KOPT-K1 (cell line): ENCODE measurements at regions not wholly inside any gene's neighbourhood (a gene's known extent, or its start where the extent isn't known, plus 50 kb on each side); places are given as distances from the start of the nearest gene placed in this dataset.

Experiments
- H3K27ac ChIP-seq: fragments of 200-600 bp; sonication (generic); 2 replicates; pipeline ENCODE4 v1.5.1; 2016; ENCODE audit warnings: antibody characterized with exemption, mild to moderate bottlenecking, low read depth, low read length; ENCODE audit not compliant: poor library complexity, severe bottlenecking
- H3K36me3 ChIP-seq: fragments of 200-600 bp; sonication (generic); 2 replicates; pipeline ENCODE4 v1.5.1; 2017; ENCODE audit warnings: antibody characterized with exemption, mild to moderate bottlenecking, low read length, moderate library complexity; ENCODE audit not compliant: insufficient read depth
- H3K9me3 ChIP-seq: fragments of 200-600 bp; sonication (generic); 2 replicates; pipeline ENCODE4 v1.5.1; 2017; ENCODE audit warnings: antibody characterized with exemption, low read length, mild to moderate bottlenecking; ENCODE audit not compliant: insufficient read depth, poor library complexity, severe bottlenecking

- no peak overlapping the region for H3K27ac ChIP-seq
Measured at GRCh38 chr2:129059476-129059875, 740.8 kb upstream of the HS6ST1 start.

DNA sequence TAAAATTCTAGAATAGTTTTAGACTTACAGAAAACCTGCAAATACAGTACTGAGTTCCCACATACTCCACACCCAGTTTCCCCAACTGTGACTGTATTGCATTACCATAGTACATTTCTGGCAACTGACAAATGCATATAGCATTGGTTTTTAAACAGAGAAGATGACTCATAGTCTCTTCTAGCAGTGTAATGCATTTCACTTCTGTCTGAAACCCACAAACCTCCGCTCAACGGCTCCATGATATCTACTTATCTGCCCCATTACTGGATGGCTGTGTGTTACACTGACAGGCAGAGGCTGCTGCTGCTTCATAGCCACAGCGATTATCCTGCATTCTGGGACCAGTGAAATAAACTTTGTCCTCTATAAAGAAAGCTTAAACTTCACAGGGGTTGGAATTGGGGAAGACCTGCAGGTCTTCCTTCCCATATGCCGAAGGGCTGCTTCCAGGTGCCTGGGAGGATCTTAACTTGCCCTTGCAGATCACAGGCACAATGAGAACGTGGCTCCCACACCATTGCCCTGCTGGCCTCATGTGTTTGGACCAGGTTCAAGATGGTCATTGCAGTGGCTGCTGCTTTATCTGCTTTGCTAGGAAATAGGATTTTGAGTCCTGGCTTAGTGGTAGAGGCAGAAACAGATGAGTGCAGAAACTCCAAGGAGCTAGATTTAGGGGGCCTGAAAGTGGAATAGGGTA, 742.6 kb upstream of the HS6ST1 start:
- Histone ChIP-seq H3K9me3 (no peaks in the 10 kb centered on the region), H3K27ac (peak overlapping the region; percentile 59), H3K36me3 (no peaks in the 10 kb centered on the region)

More at GRCh38 chr2:129059476-129059875, 740.8 kb upstream of the HS6ST1 start:
- Histone ChIP-seq H3K9me3 (no peaks in the 10 kb centered on the region), H3K36me3 (no peaks in the 10 kb centered on the region)

DNA sequence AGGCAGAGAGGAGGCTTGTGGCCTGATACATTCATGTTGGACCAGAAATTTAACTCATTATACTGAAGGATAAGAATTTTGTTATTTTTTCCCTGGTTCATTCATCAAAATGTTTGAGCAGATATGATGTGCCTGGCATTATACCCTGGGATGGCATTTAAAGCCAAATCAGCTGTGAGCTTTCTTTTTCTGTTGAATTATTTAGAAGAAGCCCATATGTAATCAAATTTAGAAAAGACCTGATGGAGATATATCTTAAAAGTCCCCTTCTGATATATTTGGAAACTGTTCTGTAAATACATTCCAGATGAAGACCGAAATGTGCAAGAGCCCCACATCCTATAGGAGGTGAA, 743.1 kb upstream of the HS6ST1 start:
- Histone ChIP-seq H3K27ac (peak overlapping the region; percentile 59), H3K36me3 (no peaks in the 10 kb centered on the region), H3K9me3 (no peaks in the 10 kb centered on the region)

DNA sequence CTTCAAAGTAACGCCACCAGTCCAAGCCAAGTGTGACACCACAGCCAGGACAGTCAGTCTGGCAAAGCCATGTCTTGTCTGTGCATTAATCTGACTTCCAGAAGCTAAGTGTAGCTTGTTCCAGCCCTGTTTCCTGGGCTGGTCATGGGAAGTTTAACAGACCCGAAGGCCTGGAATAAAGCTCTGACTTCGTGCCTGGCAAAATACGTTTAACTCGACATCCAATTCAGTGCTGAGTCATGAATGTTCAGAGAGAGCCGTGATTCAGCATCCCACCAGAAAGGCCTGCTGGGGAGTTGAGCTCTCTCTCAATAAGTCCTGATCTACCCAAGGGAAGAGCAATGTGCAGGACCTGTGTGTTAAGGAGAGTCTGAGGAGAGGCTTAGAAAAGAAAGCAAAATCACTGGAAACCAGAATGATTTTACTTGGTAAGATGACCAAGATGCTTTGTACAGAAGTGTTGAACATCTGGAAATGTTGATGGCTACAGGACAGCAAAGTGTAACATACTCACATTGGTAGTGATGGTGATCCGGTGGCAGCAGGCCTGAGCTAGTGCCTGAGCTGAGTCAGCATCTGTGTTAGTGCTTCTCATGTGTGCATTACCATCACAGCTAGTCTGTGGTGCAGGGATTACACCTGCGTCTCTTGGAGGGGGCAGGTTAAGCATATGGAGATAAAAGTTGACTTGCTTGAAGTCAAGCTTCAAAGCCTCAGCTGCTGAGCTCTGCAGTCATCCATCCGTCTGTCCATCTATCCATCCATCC, 743.7 kb upstream of the HS6ST1 start:
- no peaks in the 10 kb centered on the region for H3K36me3 ChIP-seq
- no peak overlapping the region for H3K27ac ChIP-seq
- H3K9me3 ChIP-seq = no peaks in the 10 kb centered on the region

- no peak overlapping the region for H3K27ac ChIP-seq
- no peaks in the 10 kb centered on the region for H3K36me3 ChIP-seq
- no peaks in the 10 kb centered on the region for H3K9me3 ChIP-seq
Measured at GRCh38 chr2:129067070-129067469, 748.4 kb upstream of the HS6ST1 start.

- no peaks in the 10 kb centered on the region for H3K36me3 ChIP-seq
- H3K9me3 ChIP-seq = no peaks in the 10 kb centered on the region
- no peak overlapping the region for H3K27ac ChIP-seq
Measured at GRCh38 chr2:129067953-129068352, 749.3 kb upstream of the HS6ST1 start.

- Histone ChIP-seq H3K27ac (no peak overlapping the region), H3K36me3 (no peaks in the 10 kb centered on the region), H3K9me3 (no peaks in the 10 kb centered on the region)
Measured at GRCh38 chr2:129068543-129068942, 749.9 kb upstream of the HS6ST1 start.

- no peak overlapping the region for H3K27ac ChIP-seq
- H3K9me3 ChIP-seq = no peaks in the 10 kb centered on the region
- no peaks in the 10 kb centered on the region for H3K36me3 ChIP-seq
Measured at GRCh38 chr2:129069875-129070594, 751.4 kb upstream of the HS6ST1 start.

DNA sequence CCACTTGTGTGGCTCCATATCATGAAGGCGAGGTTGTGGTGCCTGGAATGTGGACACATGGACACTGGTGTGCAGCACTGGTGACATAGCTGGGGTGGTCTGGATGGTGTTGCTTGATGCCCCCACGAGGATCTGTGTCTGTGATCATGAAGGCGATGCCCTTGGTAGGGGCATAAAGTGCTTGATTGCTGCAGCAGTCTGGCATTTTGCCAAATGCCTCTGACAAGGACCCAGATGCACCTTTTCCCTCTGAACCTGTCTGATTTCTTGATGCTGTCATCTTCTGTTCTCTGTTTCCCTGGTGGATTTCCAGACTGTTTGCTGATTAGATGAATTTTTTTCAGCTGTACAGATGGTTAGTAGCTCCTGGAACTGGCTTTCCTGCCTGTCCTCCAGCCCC, 752.0 kb upstream of the HS6ST1 start:
- H3K36me3 ChIP-seq = no peaks in the 10 kb centered on the region
- H3K27ac ChIP-seq = no peak overlapping the region
- H3K9me3 ChIP-seq = no peaks in the 10 kb centered on the region

- H3K36me3 ChIP-seq = no peaks in the 10 kb centered on the region
- H3K9me3 ChIP-seq = no peaks in the 10 kb centered on the region
- H3K27ac ChIP-seq = no peak overlapping the region
Measured at GRCh38 chr2:129071531-129071930, 752.9 kb upstream of the HS6ST1 start.

DNA sequence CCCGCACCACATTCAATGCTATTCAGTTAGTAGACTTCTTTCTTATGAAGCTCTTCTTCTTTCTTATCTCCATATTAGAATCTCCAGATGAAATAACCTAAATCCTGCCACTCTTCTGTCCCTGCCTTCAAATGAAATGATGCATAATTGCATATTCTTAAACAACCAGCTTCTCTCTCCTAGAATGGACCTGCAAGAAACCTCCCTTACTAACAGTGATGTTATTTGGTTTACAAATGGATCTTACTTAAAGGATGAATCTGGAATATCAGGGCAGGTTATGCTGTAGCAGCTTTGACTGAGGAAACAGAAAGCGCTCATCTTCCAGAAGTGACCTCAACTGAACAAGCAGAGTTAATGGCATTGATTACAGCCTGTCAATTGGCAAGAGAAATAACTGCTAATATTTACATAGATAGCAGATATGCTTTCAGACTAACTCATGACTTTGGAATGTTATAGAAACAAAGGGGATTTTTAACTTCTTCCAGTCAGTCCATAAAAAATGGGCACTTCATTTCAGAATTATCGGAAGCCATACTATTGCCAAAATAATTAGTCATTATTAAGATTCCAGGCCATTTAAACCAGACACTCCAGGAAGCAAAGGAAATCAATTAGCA, 755.7 kb upstream of the HS6ST1 start:
- no peaks in the 10 kb centered on the region for H3K36me3 ChIP-seq
- no peak overlapping the region for H3K27ac ChIP-seq
- H3K9me3 ChIP-seq = no peaks in the 10 kb centered on the region

DNA sequence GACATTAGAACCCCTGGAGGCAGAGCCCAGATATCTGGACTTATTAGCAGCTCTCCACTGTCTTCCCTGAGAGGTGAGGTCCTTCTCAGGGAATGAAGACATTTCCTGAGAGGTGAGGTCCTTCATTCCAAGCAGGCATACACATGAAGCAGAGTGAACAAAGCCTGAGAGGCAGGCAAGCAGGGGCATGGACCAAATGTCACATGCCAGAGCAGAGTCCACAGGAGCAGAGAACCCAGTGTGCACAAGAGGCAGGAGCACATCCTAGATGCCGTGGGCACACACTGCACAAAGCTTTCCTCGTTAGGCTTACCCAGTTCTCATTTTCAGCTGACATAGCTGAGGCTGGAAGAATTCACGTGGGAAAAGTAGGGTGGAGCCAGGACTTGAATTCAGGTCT, 759.9 kb upstream of the HS6ST1 start:
- no peak overlapping the region for H3K27ac ChIP-seq
- H3K9me3 ChIP-seq = no peaks in the 10 kb centered on the region
- H3K36me3 ChIP-seq = no peaks in the 10 kb centered on the region

DNA sequence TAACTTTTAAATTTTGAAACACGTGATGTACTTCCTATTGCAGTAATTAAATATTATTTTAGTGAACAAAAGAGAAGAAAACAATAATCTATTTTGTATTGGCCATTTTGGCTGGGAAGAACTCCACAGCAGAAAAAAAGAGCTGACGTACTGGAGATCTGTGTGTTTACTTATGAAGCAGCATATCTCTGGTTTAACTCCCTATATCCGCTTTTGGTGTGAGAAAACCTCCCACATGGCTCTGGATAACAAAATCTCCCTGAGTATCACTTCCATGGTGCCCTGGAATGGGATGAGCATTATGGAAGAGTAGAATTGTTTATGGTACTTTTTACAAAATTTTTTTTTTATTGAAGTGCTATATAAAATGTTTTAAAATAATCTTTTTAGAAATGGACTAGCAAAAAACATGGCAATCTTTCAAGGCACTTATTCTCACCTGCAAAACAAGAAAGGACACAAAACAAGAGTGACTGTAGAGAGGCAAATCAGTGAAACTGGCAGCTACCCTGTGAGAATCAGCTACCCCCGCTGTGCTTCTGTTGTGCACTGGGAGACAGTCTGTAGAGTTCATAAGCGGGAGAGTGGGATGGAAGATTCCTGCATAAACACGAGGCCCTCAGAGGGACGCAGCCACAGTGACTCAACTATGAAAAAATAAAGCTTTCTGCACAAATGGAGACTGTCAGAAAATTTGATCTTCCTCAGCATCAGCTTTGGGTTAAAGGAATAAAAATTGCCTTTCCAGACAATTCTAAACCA, 762.2 kb upstream of the HS6ST1 start:
- H3K27ac ChIP-seq = no peak overlapping the region
- no peaks in the 10 kb centered on the region for H3K9me3 ChIP-seq
- no peaks in the 10 kb centered on the region for H3K36me3 ChIP-seq

- H3K9me3 ChIP-seq = no peaks in the 10 kb centered on the region
- H3K36me3 ChIP-seq = no peaks in the 10 kb centered on the region
- no peak overlapping the region for H3K27ac ChIP-seq
Measured at GRCh38 chr2:129085386-129085785, 766.7 kb upstream of the HS6ST1 start.
